HG03520 (cell line): ENCODE measurements at regions not wholly inside any gene's neighbourhood (a gene's known extent, or its start where the extent isn't known, plus 50 kb on each side); places are given as distances from the start of the nearest gene placed in this dataset.
"Not testable (repeated sequence)": the region's sequence is repeated elsewhere in the genome, so short reads cannot be mapped to it uniquely, and the experiment has no call there.

Experiments used
- ATAC-seq: cut with Tn5 transposase; IDR thresholded peaks from one replicate; pipeline ENCODE4 v1.9.1; 2021; ENCODE audit warnings: mild to moderate bottlenecking, moderate library complexity; ENCODE audit not compliant: unreplicated experiment

- ATAC-seq, result no peak
Observed at GRCh38 chr21:16113052-16113715, 383.4 kb downstream of the USP25 start.

GRCh38 chr21:16115461-16115860 is 385.7 kb downstream of the USP25 start:
- no peak for ATAC-seq

GRCh38 chr21:16116069-16116468 is 386.3 kb downstream of the USP25 start:
- ATAC-seq, result no peak

DNA sequence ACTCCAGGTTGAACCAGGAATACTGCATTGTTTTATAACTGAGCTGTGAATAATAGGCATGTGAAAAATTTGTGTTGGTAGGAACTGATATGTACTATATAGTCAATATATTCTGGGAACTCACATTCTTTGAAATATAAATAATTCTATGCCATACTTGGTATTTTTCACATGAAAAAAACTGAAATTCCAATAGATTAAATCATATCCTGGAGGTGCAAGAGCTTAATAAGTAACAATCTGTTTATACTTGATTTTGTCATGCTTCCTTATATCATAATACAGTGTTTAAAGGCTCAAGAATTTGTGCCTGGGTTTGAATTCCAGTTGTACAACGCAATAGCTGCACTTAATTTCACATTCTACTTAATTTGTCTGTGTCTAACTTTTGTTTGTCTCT is 387.0 kb downstream of the USP25 start:
- ATAC-seq, result no peak

GRCh38 chr21:16117331-16117730 is 387.5 kb downstream of the USP25 start:
- ATAC-seq, result no peak

- no peak for ATAC-seq
Observed at GRCh38 chr21:16117851-16118590, 388.2 kb downstream of the USP25 start.

- no peak for ATAC-seq
Observed at GRCh38 chr21:16124378-16125138, 394.8 kb downstream of the USP25 start.

DNA sequence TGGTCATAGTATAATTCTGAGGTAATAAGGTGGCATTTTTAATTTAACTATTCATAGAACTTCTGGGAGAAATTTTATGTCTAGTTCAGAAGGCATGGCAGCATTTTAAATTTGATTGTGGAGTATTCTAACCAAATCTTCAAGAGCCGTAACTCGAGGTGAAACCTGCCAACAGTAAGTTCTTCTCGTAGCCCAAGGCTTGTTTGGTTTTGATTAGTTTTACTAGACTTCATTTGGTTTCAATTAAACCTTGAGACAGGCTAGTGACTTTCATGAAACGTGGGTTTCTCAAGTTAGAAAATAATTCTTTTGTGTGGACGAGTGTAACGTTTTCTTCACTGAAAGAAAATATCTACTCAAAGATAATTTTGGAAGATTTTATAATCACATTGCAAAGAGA is 395.5 kb downstream of the USP25 start:
- ATAC-seq, result no peak

DNA sequence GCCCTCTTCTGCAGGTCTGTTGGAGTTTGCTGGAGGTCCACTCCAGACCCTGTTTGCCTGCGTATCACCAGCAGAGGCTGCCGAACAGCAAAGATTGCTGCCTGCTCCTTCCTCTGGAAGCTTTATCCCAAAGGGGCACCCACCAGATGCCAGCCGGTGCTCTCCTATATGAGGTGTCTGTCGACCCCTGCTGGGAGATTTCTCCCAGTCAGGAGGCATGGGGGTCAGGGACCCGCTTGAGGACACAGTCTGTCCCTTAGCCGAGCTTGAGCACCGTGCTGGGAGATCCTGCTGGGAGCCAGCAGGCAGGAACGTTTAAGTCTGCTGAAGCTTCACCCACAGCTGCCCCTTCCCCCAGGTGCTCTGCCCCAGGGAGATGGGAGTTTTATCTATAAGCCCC is 402.7 kb downstream of the USP25 start:
- not testable (repeated sequence) for ATAC-seq

DNA sequence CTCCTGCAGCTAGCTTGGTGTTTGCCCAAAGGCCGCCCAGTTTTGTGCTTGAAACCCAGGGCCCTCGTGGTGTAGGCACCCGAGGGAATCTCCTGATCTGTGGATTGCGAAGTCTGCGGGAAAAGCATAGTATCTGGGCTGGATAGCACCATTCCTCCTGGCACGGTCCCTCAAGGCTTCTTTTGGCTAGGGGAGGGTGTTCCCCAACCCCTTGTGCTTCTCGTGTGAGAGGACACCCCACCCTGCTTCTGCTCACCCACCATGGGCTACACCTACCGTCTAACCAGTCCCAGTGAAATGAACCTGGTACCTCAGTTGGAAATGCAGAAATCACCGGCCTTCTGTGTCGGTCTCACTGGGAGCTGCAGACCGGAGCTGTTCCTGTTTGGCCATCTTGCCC is 403.5 kb downstream of the USP25 start:
- ATAC-seq, result no peak

- ATAC-seq, result no peak
Observed at GRCh38 chr21:16134134-16134533, 404.4 kb downstream of the USP25 start.

- ATAC-seq, result no peak
Observed at GRCh38 chr21:16137106-16137505, 407.3 kb downstream of the USP25 start.

DNA sequence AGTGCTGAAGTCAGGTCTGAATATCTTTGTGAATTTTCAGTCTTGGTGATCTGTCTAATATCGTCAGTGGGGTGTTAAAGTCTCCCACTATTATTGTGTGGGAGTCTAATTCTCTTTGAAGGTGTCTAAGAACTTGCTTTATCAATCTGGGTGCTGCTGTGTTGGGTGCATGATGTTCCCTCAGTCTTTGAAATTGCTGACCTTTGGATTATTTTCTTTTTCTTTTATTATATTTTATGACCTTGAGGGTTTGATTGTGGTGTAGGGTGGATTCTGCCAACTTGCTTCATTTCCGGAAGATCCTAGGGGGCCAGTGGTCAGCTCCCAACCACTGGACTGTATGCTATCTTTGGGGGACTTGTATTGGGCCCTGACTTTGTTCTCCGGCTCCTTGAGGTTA is 415.3 kb downstream of the USP25 start:
- no peak for ATAC-seq

DNA sequence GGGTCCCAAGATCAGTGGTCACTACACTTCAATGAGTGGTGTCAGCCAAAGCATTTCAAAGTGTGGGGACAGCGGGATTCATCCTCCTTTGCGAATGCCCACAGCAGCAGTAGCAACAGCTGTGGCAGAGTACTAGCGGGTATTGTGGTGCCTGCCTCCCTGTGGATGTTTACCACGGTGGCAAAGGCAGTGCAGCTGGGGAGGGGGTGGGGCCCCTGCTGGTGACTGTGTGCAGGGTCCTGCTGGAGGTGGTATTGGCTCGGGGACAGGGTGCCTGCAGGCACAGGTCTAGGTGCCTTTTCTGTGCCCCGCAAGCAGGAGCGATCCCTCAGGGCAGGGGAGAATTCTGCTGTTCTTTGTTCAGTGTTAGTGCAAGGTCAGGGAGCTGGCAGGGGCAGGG is 415.7 kb downstream of the USP25 start:
- ATAC-seq, result no peak

- no peak for ATAC-seq
Observed at GRCh38 chr21:16154321-16154720, 424.5 kb downstream of the USP25 start.

- ATAC-seq, result no peak
Observed at GRCh38 chr21:16154951-16155635, 425.3 kb downstream of the USP25 start.

- no peak for ATAC-seq
Observed at GRCh38 chr21:16156841-16157489, 427.2 kb downstream of the USP25 start.

- no peak for ATAC-seq
Observed at GRCh38 chr21:16159213-16159970, 429.6 kb downstream of the USP25 start.

DNA sequence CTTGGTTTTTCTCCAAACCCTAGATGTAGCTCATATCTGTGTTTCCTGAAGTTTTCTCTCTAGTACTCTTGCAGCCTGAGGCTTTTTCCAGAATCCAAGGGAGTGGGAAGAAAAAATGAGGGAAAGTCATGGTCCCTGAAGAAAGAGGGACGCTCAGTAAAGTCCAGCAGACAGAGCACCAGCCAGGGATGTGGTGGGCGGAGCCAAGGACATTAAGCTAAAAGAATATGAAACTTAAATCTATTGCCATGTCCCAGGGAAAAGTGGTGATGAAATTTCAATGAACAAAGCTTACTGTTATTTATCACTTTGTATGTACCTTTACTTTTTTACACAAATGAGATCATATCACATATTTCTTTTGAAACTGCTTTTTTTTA is 430.2 kb downstream of the USP25 start:
- ATAC-seq, result no peak

DNA sequence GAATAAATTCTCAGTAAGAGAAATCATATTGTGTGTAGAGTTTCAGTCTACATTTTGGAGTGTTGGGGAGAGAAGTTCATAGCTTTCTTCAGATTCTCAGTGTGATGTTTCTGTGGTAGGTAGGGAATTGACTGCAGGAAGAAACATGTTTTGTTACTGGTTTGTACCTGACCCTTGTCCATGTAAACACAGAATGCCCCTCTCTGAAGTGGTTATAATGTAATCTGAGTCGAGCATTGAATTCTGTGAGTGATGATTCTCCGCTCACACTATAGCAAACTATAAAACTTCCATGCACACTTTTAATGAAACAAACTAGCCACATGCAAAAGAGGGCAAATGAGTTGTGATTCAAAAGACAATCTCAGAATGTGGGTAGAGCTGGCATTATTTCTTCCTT is 433.2 kb downstream of the USP25 start:
- no peak for ATAC-seq
